DND-41 (cell line): ENCODE measurements at regions not wholly inside any gene's neighbourhood (a gene's known extent, or its start where the extent isn't known, plus 50 kb on each side); places are given as distances from the start of the nearest gene placed in this dataset.

ENCODE experiments used
- ATAC-seq: fragments of 200-7000 bp; cut with Tn5 transposase; 3 replicates; pipeline ENCODE4 v1.9.1; 2021; ENCODE audit warnings: low read depth; ENCODE audit not compliant: insufficient read depth
- DNase-seq: peaks from one replicate; pipeline ENCODE4 v3.0.0-alpha.2; 2020
- H2AFZ ChIP-seq: 2 replicates; pipeline ENCODE4 v1.6.0; 2012; ENCODE audit warnings: low read depth, low read length
- H3K27ac ChIP-seq: 2 replicates; pipeline ENCODE4 v1.5.1; 2012; ENCODE audit warnings: low read length, inconsistent platforms
- H3K27me3 ChIP-seq: fragments of 200-600 bp; sonication (generic); 2 replicates; pipeline ENCODE4 v1.6.0; 2012; ENCODE audit warnings: low read length, mild to moderate bottlenecking, inconsistent platforms; ENCODE audit not compliant: insufficient read depth, poor library complexity
- H3K36me3 ChIP-seq: 2 replicates; pipeline ENCODE4 v1.5.1; 2012; ENCODE audit warnings: low read length, inconsistent platforms; ENCODE audit not compliant: insufficient read depth
- H3K4me1 ChIP-seq: 2 replicates; pipeline ENCODE4 v1.5.1; 2012; ENCODE audit warnings: mild to moderate bottlenecking, low read length; ENCODE audit not compliant: insufficient read depth
- H3K4me2 ChIP-seq: 2 replicates; pipeline ENCODE4 v1.6.0; 2012; ENCODE audit warnings: mild to moderate bottlenecking, moderate library complexity, low read length, inconsistent platforms; ENCODE audit not compliant: insufficient read depth
- H3K4me3 ChIP-seq, 2 experiments: fragments of 200-600 bp in 1 of 2; shearing (Covaris generic) in 1 of 2; 2 replicates each; pipeline ENCODE4 v1.5.1; 2012 to 2016; ENCODE audit warnings: inconsistent platforms in 2 of 2, low read length in 2 of 2, mild to moderate bottlenecking in 2 of 2, low read depth in 1 of 2, moderate library complexity in 1 of 2
- H3K79me2 ChIP-seq: 2 replicates; pipeline ENCODE4 v1.6.0; 2012; ENCODE audit warnings: low read length, inconsistent platforms; ENCODE audit not compliant: insufficient read depth
- H3K9ac ChIP-seq: 2 replicates; pipeline ENCODE4 v1.6.0; 2012; ENCODE audit warnings: low read depth, mild to moderate bottlenecking, inconsistent platforms, low read length, moderate library complexity
- H3K9me3 ChIP-seq: 2 replicates; pipeline ENCODE4 v1.5.1; 2012; ENCODE audit warnings: low read length, moderate library complexity, mild to moderate bottlenecking, inconsistent platforms; ENCODE audit not compliant: insufficient read depth, severe bottlenecking
- H4K20me1 ChIP-seq: 2 replicates; pipeline ENCODE4 v1.6.0; 2012; ENCODE audit warnings: low read length; ENCODE audit not compliant: insufficient read depth
- CTCF ChIP-seq: IDR thresholded peaks from 2 replicates; pipeline ENCODE4 v1.5.1; 2012; ENCODE audit warnings: borderline replicate concordance, low read length, moderate library complexity, mild to moderate bottlenecking; ENCODE audit not compliant: poor library complexity, severe bottlenecking; ENCODE audit errors: extremely low read depth
- EZH2 ChIP-seq: IDR thresholded peaks from 3 replicates; pipeline ENCODE4 v1.6.1; 2012; ENCODE audit warnings: borderline replicate concordance, low read depth, mild to moderate bottlenecking, moderate library complexity, low read length, inconsistent platforms; ENCODE audit not compliant: severe bottlenecking

- no peak overlapping the region for H3K4me2 ChIP-seq
- H3K9me3 ChIP-seq, result peaks cover 5% of the 10 kb centered on the region
- no peak overlapping the region for H3K4me3 ChIP-seq
- no peak for DNase-seq
- H3K36me3 ChIP-seq, result no peaks in the 10 kb centered on the region
- no peaks in the 10 kb centered on the region for H4K20me1 ChIP-seq
- H3K27ac ChIP-seq, result no peak overlapping the region
- H3K27me3 ChIP-seq, result no peaks in the 10 kb centered on the region
- H3K79me2 ChIP-seq, result no peaks in the 10 kb centered on the region
- no peak overlapping the region for H2AFZ ChIP-seq
- TF ChIP-seq EZH2 (no peak), CTCF (no peak)
- no peaks in the 10 kb centered on the region for H3K4me1 ChIP-seq
- H3K9ac ChIP-seq, result no peak overlapping the region
- no peak for ATAC-seq
Observed at GRCh38 chr12:61857968-61858367, 402.2 kb upstream of the USP15 start.

GRCh38 chr12:61860451-61860850 lies 399.8 kb upstream of the USP15 start:
- TF ChIP-seq CTCF (no peak), EZH2 (no peak)
- H2AFZ ChIP-seq, result no peak overlapping the region
- no peak overlapping the region for H3K27ac ChIP-seq
- H3K79me2 ChIP-seq, result no peaks in the 10 kb centered on the region
- ATAC-seq, result no peak
- H3K4me3 ChIP-seq, result no peak overlapping the region
- no peak for DNase-seq
- no peaks in the 10 kb centered on the region for H3K27me3 ChIP-seq
- H3K4me2 ChIP-seq, result no peak overlapping the region
- no peak overlapping the region for H3K9ac ChIP-seq
- H4K20me1 ChIP-seq, result no peaks in the 10 kb centered on the region
- H3K36me3 ChIP-seq, result no peaks in the 10 kb centered on the region
- H3K4me1 ChIP-seq, result no peaks in the 10 kb centered on the region
- H3K9me3 ChIP-seq, result no peaks in the 10 kb centered on the region

- H3K79me2 ChIP-seq, result no peaks in the 10 kb centered on the region
- H3K4me3 ChIP-seq, result no peak overlapping the region
- no peaks in the 10 kb centered on the region for H3K9me3 ChIP-seq
- H3K9ac ChIP-seq, result no peak overlapping the region
- no peaks in the 10 kb centered on the region for H3K36me3 ChIP-seq
- H3K4me1 ChIP-seq, result no peaks in the 10 kb centered on the region
- H3K4me2 ChIP-seq, result no peak overlapping the region
- no peak overlapping the region for H2AFZ ChIP-seq
- TF ChIP-seq CTCF, result no peak
- no peak for TF ChIP-seq EZH2
- H4K20me1 ChIP-seq, result no peaks in the 10 kb centered on the region
- H3K27ac ChIP-seq, result no peak overlapping the region
- ATAC-seq (no peak), DNase-seq (no peak)
- no peaks in the 10 kb centered on the region for H3K27me3 ChIP-seq
Observed at GRCh38 chr12:61862986-61863385, 397.2 kb upstream of the USP15 start.

- Histone ChIP-seq H3K79me2 (no peaks in the 10 kb centered on the region), H3K9ac (no peak overlapping the region), H2AFZ (no peak overlapping the region), H3K36me3 (no peaks in the 10 kb centered on the region), H3K4me3 (no peak overlapping the region), H4K20me1 (no peaks in the 10 kb centered on the region), H3K9me3 (no peaks in the 10 kb centered on the region), H3K4me1 (no peaks in the 10 kb centered on the region), H3K4me2 (no peak overlapping the region), H3K27ac (no peak overlapping the region), H3K27me3 (no peaks in the 10 kb centered on the region)
- DNase-seq (no peak), ATAC-seq (no peak)
- TF ChIP-seq CTCF, result no peak
- no peak for TF ChIP-seq EZH2
Observed at GRCh38 chr12:61863811-61864210, 396.4 kb upstream of the USP15 start.
